Fibroblast of skin of left quadriceps (primary cell): ENCODE measurements at regions not wholly inside any gene's neighbourhood (a gene's known extent, or its start where the extent isn't known, plus 50 kb on each side); places are given as distances from the start of the nearest gene placed in this dataset.
"Not testable (repeated sequence)": the region's sequence is repeated elsewhere in the genome, so short reads cannot be mapped to it uniquely, and the experiment has no call there.

Experiments
- DNase-seq, 2 experiments: peaks; one replicate each; pipeline ENCODE4 v3.0.0-alpha.2; 2013; ENCODE audit warnings: low read depth in 2 of 2

GRCh38 chrY:7588176-7588575 lies 676.6 kb upstream of the AMELY start:
- DNase-seq, result not testable (repeated sequence)

- peak in 1 of 2 experiments; percentile 9 for DNase-seq
Observed at GRCh38 chrY:7562541-7562940, 651.0 kb upstream of the AMELY start.

GRCh38 chrY:7557675-7558074 lies 646.1 kb upstream of the AMELY start:
- no peak for DNase-seq

- no peak for DNase-seq
Observed at GRCh38 chrY:7555006-7555405, 643.5 kb upstream of the AMELY start.

GRCh38 chrY:7545060-7545459 lies 633.5 kb upstream of the AMELY start:
- DNase-seq, result no peak

GRCh38 chrY:7544172-7544770 lies 632.7 kb upstream of the AMELY start:
- peak; percentile 28 to 30 for DNase-seq

GRCh38 chrY:7543506-7543905 lies 632.0 kb upstream of the AMELY start:
- no peak for DNase-seq

GRCh38 chrY:7542256-7542858 lies 630.8 kb upstream of the AMELY start:
- DNase-seq, result no peak

- DNase-seq, result peak in 1 of 2 experiments; percentile 14
Observed at GRCh38 chrY:7529396-7529795, 617.8 kb upstream of the AMELY start.

GRCh38 chrY:7527568-7527967 lies 616.0 kb upstream of the AMELY start:
- peak; percentile 85 for DNase-seq

- DNase-seq, result no peak
Observed at GRCh38 chrY:7518387-7518786, 606.8 kb upstream of the AMELY start.

- no peak for DNase-seq
Observed at GRCh38 chrY:7516268-7516667, 604.7 kb upstream of the AMELY start.

- DNase-seq, result no peak
Observed at GRCh38 chrY:7515812-7516211, 604.3 kb upstream of the AMELY start.

GRCh38 chrY:7502896-7503295 lies 591.3 kb upstream of the AMELY start:
- no peak for DNase-seq

GRCh38 chrY:7501236-7501635 lies 589.7 kb upstream of the AMELY start:
- no peak for DNase-seq

GRCh38 chrY:7496001-7496400 lies 584.4 kb upstream of the AMELY start:
- DNase-seq, result no peak

- DNase-seq, result not testable (repeated sequence)
Observed at GRCh38 chrY:7484455-7485285, 573.1 kb upstream of the AMELY start.

- no peak for DNase-seq
Observed at GRCh38 chrY:7471976-7472375, 560.4 kb upstream of the AMELY start.

GRCh38 chrY:7470037-7470436 lies 558.5 kb upstream of the AMELY start:
- DNase-seq, result no peak

GRCh38 chrY:7468951-7469745 lies 557.6 kb upstream of the AMELY start:
- peak; percentile 71 to 74 for DNase-seq

GRCh38 chrY:7467796-7468520 lies 556.4 kb upstream of the AMELY start:
- DNase-seq, result peak in 1 of 2 experiments; percentile 61
